HG02884 (cell line): ENCODE measurements at regions not wholly inside any gene's neighbourhood (a gene's known extent, or its start where the extent isn't known, plus 50 kb on each side); places are given as distances from the start of the nearest gene placed in this dataset.
A peak's percentile ranks its signal among the peaks of the same experiment; 100 is the strongest.
"Not testable (repeated sequence)": the region's sequence is repeated elsewhere in the genome, so short reads cannot be mapped to it uniquely, and the experiment has no call there.

Experiments used
- ATAC-seq: cut with Tn5 transposase; IDR thresholded peaks from one replicate; pipeline ENCODE4 v1.9.1; 2021; ENCODE audit warnings: mild to moderate bottlenecking, moderate library complexity; ENCODE audit not compliant: unreplicated experiment

GRCh38 chr1:143784239-143784882, 187.4 kb downstream of the FAM72C start:
- ATAC-seq: not testable (repeated sequence)

- ATAC-seq: not testable (repeated sequence)
Observed at GRCh38 chr1:143778178-143778577, 193.6 kb downstream of the FAM72C start.

GRCh38 chr1:143764831-143765230, 207.0 kb downstream of the FAM72C start:
- not testable (repeated sequence) for ATAC-seq

- ATAC-seq: not testable (repeated sequence)
Observed at GRCh38 chr1:143760366-143760765, 211.4 kb downstream of the FAM72C start.

- ATAC-seq: not testable (repeated sequence)
Observed at GRCh38 chr1:143755961-143756360, 215.8 kb downstream of the FAM72C start.

- ATAC-seq: no peak
Observed at GRCh38 chr1:143748906-143749305, 222.9 kb downstream of the FAM72C start.

GRCh38 chr1:143736562-143736961, 235.2 kb downstream of the FAM72C start:
- no peak for ATAC-seq

GRCh38 chr1:143735764-143736461, 235.9 kb downstream of the FAM72C start:
- ATAC-seq: no peak

GRCh38 chr1:143734261-143734660, 237.5 kb downstream of the FAM72C start:
- ATAC-seq: not testable (repeated sequence)

GRCh38 chr1:143730890-143731289, 240.9 kb downstream of the FAM72C start:
- not testable (repeated sequence) for ATAC-seq

GRCh38 chr1:143729449-143730111, 242.2 kb downstream of the FAM72C start:
- ATAC-seq: peak; percentile 62

GRCh38 chr1:143728802-143729448, 242.9 kb downstream of the FAM72C start:
- peak; percentile 97 for ATAC-seq

GRCh38 chr1:143727263-143727662, 244.5 kb downstream of the FAM72C start:
- ATAC-seq: no peak

- ATAC-seq: no peak
Observed at GRCh38 chr1:143721024-143721373, 250.8 kb downstream of the FAM72C start.

- ATAC-seq: no peak
Observed at GRCh38 chr1:143720087-143721023, 251.4 kb downstream of the FAM72C start.

- no peak for ATAC-seq
Observed at GRCh38 chr1:143718524-143718923, 253.3 kb downstream of the FAM72C start.

GRCh38 chr1:143718021-143718420, 253.8 kb downstream of the FAM72C start:
- no peak for ATAC-seq

GRCh38 chr1:143717434-143717833, 254.4 kb downstream of the FAM72C start:
- ATAC-seq: no peak

GRCh38 chr1:143714913-143715312, 256.9 kb downstream of the FAM72C start:
- not testable (repeated sequence) for ATAC-seq

- not testable (repeated sequence) for ATAC-seq
Observed at GRCh38 chr1:143709606-143710259, 262.1 kb downstream of the FAM72C start.
